IPS-18a (cell line): ENCODE measurements at regions not wholly inside any gene's neighbourhood (a gene's known extent, or its start where the extent isn't known, plus 50 kb on each side); places are given as distances from the start of the nearest gene placed in this dataset.
"Not testable (repeated sequence)": the region's sequence is repeated elsewhere in the genome, so short reads cannot be mapped to it uniquely, and the experiment has no call there.

Source experiments
- H3K27ac ChIP-seq: one replicate; pipeline ENCODE4 v1.5.1; 2013; ENCODE audit warnings: low read length
- H3K27me3 ChIP-seq: one replicate; pipeline ENCODE4 v1.6.1; 2013; ENCODE audit warnings: mild to moderate bottlenecking, low read length; ENCODE audit not compliant: control insufficient read depth, insufficient read depth
- H3K36me3 ChIP-seq: one replicate; pipeline ENCODE4 v1.6.1; 2013; ENCODE audit warnings: low read depth, low read length; ENCODE audit not compliant: control insufficient read depth
- H3K4me1 ChIP-seq: one replicate; pipeline ENCODE4 v1.6.1; 2013; ENCODE audit warnings: low read depth, low read length; ENCODE audit not compliant: control insufficient read depth
- H3K4me3 ChIP-seq: one replicate; pipeline ENCODE4 v1.5.1; 2013; ENCODE audit warnings: low read length
- H3K9ac ChIP-seq: one replicate; pipeline ENCODE4 v1.6.1; 2013; ENCODE audit warnings: mild to moderate bottlenecking, low read length, moderate library complexity
- H3K9me3 ChIP-seq: one replicate; pipeline ENCODE4 v1.6.1; 2013; ENCODE audit warnings: low read depth, low read length; ENCODE audit not compliant: control insufficient read depth

GRCh38 chr2:87631402-87631801 lies 116.5 kb upstream of the PLGLB2 start:
- H3K4me1 ChIP-seq, H3K4me3 ChIP-seq, H3K36me3 ChIP-seq, H3K27me3 ChIP-seq, H3K27ac ChIP-seq, H3K9ac ChIP-seq, H3K9me3 ChIP-seq: not testable (repeated sequence)

- H3K9ac ChIP-seq, H3K4me3 ChIP-seq, H3K27ac ChIP-seq, H3K4me1 ChIP-seq, H3K27me3 ChIP-seq, H3K9me3 ChIP-seq, H3K36me3 ChIP-seq: not testable (repeated sequence)
Observed at GRCh38 chr2:87633287-87633963, 114.5 kb upstream of the PLGLB2 start.

GRCh38 chr2:87634106-87634505 lies 113.8 kb upstream of the PLGLB2 start:
- not testable (repeated sequence) for H3K4me1 ChIP-seq, H3K4me3 ChIP-seq, H3K27me3 ChIP-seq, H3K27ac ChIP-seq, H3K36me3 ChIP-seq, H3K9ac ChIP-seq, H3K9me3 ChIP-seq

GRCh38 chr2:87634971-87635650 lies 112.8 kb upstream of the PLGLB2 start:
- not testable (repeated sequence) for H3K4me1 ChIP-seq, H3K27ac ChIP-seq, H3K27me3 ChIP-seq, H3K9me3 ChIP-seq, H3K36me3 ChIP-seq, H3K9ac ChIP-seq, H3K4me3 ChIP-seq

- H3K4me1 ChIP-seq, H3K27ac ChIP-seq, H3K4me3 ChIP-seq, H3K36me3 ChIP-seq, H3K27me3 ChIP-seq, H3K9ac ChIP-seq, H3K9me3 ChIP-seq: not testable (repeated sequence)
Observed at GRCh38 chr2:87636246-87636645, 111.6 kb upstream of the PLGLB2 start.

GRCh38 chr2:87636735-87637134 lies 111.2 kb upstream of the PLGLB2 start:
- H3K4me1 ChIP-seq, H3K9ac ChIP-seq: not testable (repeated sequence)

GRCh38 chr2:87637249-87637990 lies 110.5 kb upstream of the PLGLB2 start:
- not testable (repeated sequence) for H3K36me3 ChIP-seq, H3K4me3 ChIP-seq, H3K4me1 ChIP-seq, H3K9ac ChIP-seq, H3K27ac ChIP-seq, H3K27me3 ChIP-seq, H3K9me3 ChIP-seq

More at GRCh38 chr2:87636735-87637134, 111.2 kb upstream of the PLGLB2 start:
- H3K4me3 ChIP-seq, H3K9me3 ChIP-seq, H3K27ac ChIP-seq, H3K27me3 ChIP-seq, H3K36me3 ChIP-seq: not testable (repeated sequence)

- H3K4me1 ChIP-seq, H3K4me3 ChIP-seq, H3K36me3 ChIP-seq, H3K27me3 ChIP-seq, H3K27ac ChIP-seq, H3K9me3 ChIP-seq, H3K9ac ChIP-seq: not testable (repeated sequence)
Observed at GRCh38 chr2:87638114-87638807, 109.6 kb upstream of the PLGLB2 start.

- H3K9ac ChIP-seq, H3K27me3 ChIP-seq, H3K36me3 ChIP-seq, H3K4me3 ChIP-seq, H3K27ac ChIP-seq, H3K9me3 ChIP-seq, H3K4me1 ChIP-seq: not testable (repeated sequence)
Observed at GRCh38 chr2:87638872-87639271, 109.0 kb upstream of the PLGLB2 start.

- H3K4me1 ChIP-seq, H3K9me3 ChIP-seq, H3K27me3 ChIP-seq, H3K4me3 ChIP-seq, H3K27ac ChIP-seq, H3K36me3 ChIP-seq, H3K9ac ChIP-seq: not testable (repeated sequence)
Observed at GRCh38 chr2:87639801-87640440, 108.0 kb upstream of the PLGLB2 start.

GRCh38 chr2:87640961-87641563 lies 106.8 kb upstream of the PLGLB2 start:
- not testable (repeated sequence) for H3K27me3 ChIP-seq, H3K27ac ChIP-seq, H3K4me3 ChIP-seq, H3K9me3 ChIP-seq, H3K4me1 ChIP-seq, H3K36me3 ChIP-seq, H3K9ac ChIP-seq
